Thyroid gland (tissue), 4 donors: ENCODE measurements at regions not wholly inside any gene's neighbourhood (a gene's known extent, or its start where the extent isn't known, plus 50 kb on each side); places are given as distances from the start of the nearest gene placed in this dataset.
"Not testable (repeated sequence)": the region's sequence is repeated elsewhere in the genome, so short reads cannot be mapped to it uniquely, and the experiment has no call there.

Experiments
- DNase-seq, 2 donors: peaks; one replicate each; pipeline ENCODE4 v3.0.0-alpha.2; 2019
- H3K27ac ChIP-seq, 3 donors: fragments of 200-600 bp; sonication (generic); 1 replicate in 2 of 3; 2 replicates in 1 of 3; pipeline ENCODE4 v1.5.1; 2016 to 2019; ENCODE audit warnings: mild to moderate bottlenecking in 1 of 3, moderate library complexity in 1 of 3
- H3K27me3 ChIP-seq: fragments of 200-600 bp; sonication (generic); one replicate; pipeline ENCODE4 v1.5.1; 2019
- H3K36me3 ChIP-seq, 2 donors: fragments of 200-600 bp; sonication (generic); one replicate each; pipeline ENCODE4 v1.5.1; 2016 to 2019
- H3K4me1 ChIP-seq, 2 donors: fragments of 200-600 bp; sonication (generic); one replicate each; pipeline ENCODE4 v1.5.1; 2017 to 2019
- H3K4me3 ChIP-seq, 3 donors: fragments of 200-600 bp; sonication (generic); replicated peaks in 1 of 3; 1 replicate in 2 of 3; 2 replicates in 1 of 3; pipeline ENCODE4 v1.5.1; 2016; ENCODE audit warnings: mild to moderate bottlenecking in 1 of 3
- H3K9me3 ChIP-seq: fragments of 200-600 bp; sonication (generic); one replicate; pipeline ENCODE4 v1.5.1; 2017
- POLR2A ChIP-seq, 2 donors: fragments of 450-650 bp; IDR thresholded peaks; one replicate each; pipeline ENCODE4 v1.6.1; 2017; ENCODE audit warnings: antibody characterized with exemption in 2 of 2, mild to moderate bottlenecking in 2 of 2, moderate library complexity in 1 of 2
- WGBS, 2 donors: methylation state at CpG; one replicate each; pipeline ENCODE4 v1.1.5; 2017; 5-methylcytosine and 5-hydroxymethylcytosine counted together
- intact Hi-C: fragments of 100-400 bp; cut with DNase I; formaldehyde crosslinking; loops from one replicate; pipeline ENCODE4 v1.15.1; 2023
- TF ChIP-seq, protein P1 (sequence below), 6 experiments: fragments of 200-600 bp in 3 of 6; fragments of 450-650 bp in 3 of 6; sonication (generic) in 3 of 6; IDR thresholded peaks; one replicate each; pipeline ENCODE4 v1.5.1; 2016 to 2019; ENCODE audit warnings: antibody characterized with exemption in 6 of 6, mild to moderate bottlenecking in 2 of 6, inconsistent platforms in 1 of 6, moderate library complexity in 1 of 6

- TF ChIP-seq, protein P1, sequence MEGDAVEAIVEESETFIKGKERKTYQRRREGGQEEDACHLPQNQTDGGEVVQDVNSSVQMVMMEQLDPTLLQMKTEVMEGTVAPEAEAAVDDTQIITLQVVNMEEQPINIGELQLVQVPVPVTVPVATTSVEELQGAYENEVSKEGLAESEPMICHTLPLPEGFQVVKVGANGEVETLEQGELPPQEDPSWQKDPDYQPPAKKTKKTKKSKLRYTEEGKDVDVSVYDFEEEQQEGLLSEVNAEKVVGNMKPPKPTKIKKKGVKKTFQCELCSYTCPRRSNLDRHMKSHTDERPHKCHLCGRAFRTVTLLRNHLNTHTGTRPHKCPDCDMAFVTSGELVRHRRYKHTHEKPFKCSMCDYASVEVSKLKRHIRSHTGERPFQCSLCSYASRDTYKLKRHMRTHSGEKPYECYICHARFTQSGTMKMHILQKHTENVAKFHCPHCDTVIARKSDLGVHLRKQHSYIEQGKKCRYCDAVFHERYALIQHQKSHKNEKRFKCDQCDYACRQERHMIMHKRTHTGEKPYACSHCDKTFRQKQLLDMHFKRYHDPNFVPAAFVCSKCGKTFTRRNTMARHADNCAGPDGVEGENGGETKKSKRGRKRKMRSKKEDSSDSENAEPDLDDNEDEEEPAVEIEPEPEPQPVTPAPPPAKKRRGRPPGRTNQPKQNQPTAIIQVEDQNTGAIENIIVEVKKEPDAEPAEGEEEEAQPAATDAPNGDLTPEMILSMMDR (IDR thresholded peaks at IDR 0.05) = no peak
- TF ChIP-seq POLR2A (IDR thresholded peaks at IDR 0.05) = no peak
- no peaks in the 10 kb centered on the region for H3K9me3 ChIP-seq
- no peaks in the 10 kb centered on the region for H3K4me1 ChIP-seq
- whole genome bisulfite sequencing, 2 donors = 60 to 64% methylated on average over 6 of the region's 6 CpGs
- H3K27ac ChIP-seq = no peak overlapping the region
- intact Hi-C loops = no loop called here
- no peak overlapping the region for H3K4me3 ChIP-seq
- no peak for DNase-seq
- H3K36me3 ChIP-seq = no peaks in the 10 kb centered on the region
- no peaks in the 10 kb centered on the region for H3K27me3 ChIP-seq
These were observed 71.6 kb upstream of the CNIH3 start for GRCh38 chr1:224544346-224545110.

GRCh38 chr1:224545571-224545970 is 70.5 kb upstream of the CNIH3 start:
- H3K4me1 ChIP-seq = no peaks in the 10 kb centered on the region
- no peak overlapping the region for H3K4me3 ChIP-seq
- WGBS, 2 donors = 85 to 87% methylated on average over 4 of the region's 4 CpGs
- no peaks in the 10 kb centered on the region for H3K9me3 ChIP-seq
- intact Hi-C loops = no loop called here
- H3K36me3 ChIP-seq = no peaks in the 10 kb centered on the region
- TF ChIP-seq POLR2A (IDR thresholded peaks at IDR 0.05) = no peak
- TF ChIP-seq, protein P1 (IDR thresholded peaks at IDR 0.05) = no peak
- no peak overlapping the region for H3K27ac ChIP-seq
- no peaks in the 10 kb centered on the region for H3K27me3 ChIP-seq
- no peak for DNase-seq

DNA sequence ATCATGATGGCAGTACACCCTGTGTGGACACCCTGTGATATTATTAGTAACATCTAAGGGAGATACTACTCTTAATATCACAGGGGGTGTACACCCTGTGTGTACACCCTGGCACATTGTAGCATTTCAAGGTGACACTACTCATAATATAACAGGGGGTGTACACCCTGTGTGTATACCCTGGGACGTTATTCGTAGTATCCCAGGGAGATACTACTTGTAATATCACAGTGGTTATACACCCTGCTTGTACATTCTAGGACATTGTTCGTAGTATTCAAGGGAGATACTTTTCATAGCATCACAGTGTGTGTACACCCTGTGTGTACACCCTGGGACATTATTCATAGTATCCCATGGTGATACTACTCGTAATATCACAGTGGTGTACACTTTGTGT is 67.4 kb upstream of the CNIH3 start:
- Histone ChIP-seq H3K36me3 (no peaks in the 10 kb centered on the region), H3K4me3 (no peak overlapping the region), H3K27ac (no peak overlapping the region), H3K27me3 (no peaks in the 10 kb centered on the region), H3K9me3 (no peaks in the 10 kb centered on the region), H3K4me1 (no peaks in the 10 kb centered on the region)
- no peak for TF ChIP-seq POLR2A (IDR thresholded peaks at IDR 0.05)
- TF ChIP-seq, protein P1 (IDR thresholded peaks at IDR 0.05) = no peak
- 94 to 97% methylated on average over 4 of the region's 4 CpGs for WGBS, 2 donors
- DNase-seq = no peak
- intact Hi-C loops = no loop called here

GRCh38 chr1:224551189-224551588 is 64.9 kb upstream of the CNIH3 start:
- WGBS, 2 donors = 96 to 98% methylated on average over 4 of the region's 4 CpGs
- H3K27ac ChIP-seq, H3K9me3 ChIP-seq, H3K4me3 ChIP-seq, DNase-seq, H3K27me3 ChIP-seq, H3K36me3 ChIP-seq, H3K4me1 ChIP-seq, intact Hi-C loops: not testable (repeated sequence)

DNA sequence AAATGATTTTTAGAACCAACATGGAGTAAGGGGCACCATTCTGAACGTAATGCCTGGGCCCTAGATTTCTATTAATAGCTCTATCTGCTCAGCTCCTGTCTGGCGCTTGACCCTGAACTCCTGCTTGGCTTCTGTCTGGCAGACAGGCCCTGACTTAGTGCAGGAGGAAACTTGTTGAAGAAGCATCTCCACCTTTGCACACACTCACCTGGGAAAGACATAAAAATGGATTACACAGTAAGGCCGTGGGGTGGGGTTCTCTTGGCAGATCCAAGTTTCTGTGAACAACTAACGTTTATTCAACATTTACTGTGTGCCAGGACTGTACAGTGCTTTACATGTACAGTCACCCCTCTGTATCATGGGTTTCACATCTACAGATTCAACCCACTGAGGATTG is 62.1 kb upstream of the CNIH3 start:
- Histone ChIP-seq H3K27ac (no peak overlapping the region), H3K27me3 (no peaks in the 10 kb centered on the region), H3K9me3 (no peaks in the 10 kb centered on the region), H3K36me3 (no peaks in the 10 kb centered on the region), H3K4me3 (no peak overlapping the region), H3K4me1 (no peaks in the 10 kb centered on the region)
- intact Hi-C loops = no loop called here
- WGBS, 2 donors = 79 to 84% methylated on average over 4 of the region's 4 CpGs
- DNase-seq = no peak
- TF ChIP-seq, protein P1 (IDR thresholded peaks at IDR 0.05) = no peak
- no peak for TF ChIP-seq POLR2A (IDR thresholded peaks at IDR 0.05)
